ENCODE measurements at regions not wholly inside any gene's neighbourhood (a gene's known extent, or its start where the extent isn't known, plus 50 kb on each side); places are given as distances from the start of the nearest gene placed in this dataset.

- no peak for DNase-seq
Measured at GRCh38 chr2:225136552-225136951, 94.3 kb upstream of the DOCK10 start.

- no peak for DNase-seq
Measured at GRCh38 chr2:225131898-225132297, 89.6 kb upstream of the DOCK10 start.

GRCh38 chr2:225130093-225130492 is 87.8 kb upstream of the DOCK10 start:
- no peak for DNase-seq

DNA sequence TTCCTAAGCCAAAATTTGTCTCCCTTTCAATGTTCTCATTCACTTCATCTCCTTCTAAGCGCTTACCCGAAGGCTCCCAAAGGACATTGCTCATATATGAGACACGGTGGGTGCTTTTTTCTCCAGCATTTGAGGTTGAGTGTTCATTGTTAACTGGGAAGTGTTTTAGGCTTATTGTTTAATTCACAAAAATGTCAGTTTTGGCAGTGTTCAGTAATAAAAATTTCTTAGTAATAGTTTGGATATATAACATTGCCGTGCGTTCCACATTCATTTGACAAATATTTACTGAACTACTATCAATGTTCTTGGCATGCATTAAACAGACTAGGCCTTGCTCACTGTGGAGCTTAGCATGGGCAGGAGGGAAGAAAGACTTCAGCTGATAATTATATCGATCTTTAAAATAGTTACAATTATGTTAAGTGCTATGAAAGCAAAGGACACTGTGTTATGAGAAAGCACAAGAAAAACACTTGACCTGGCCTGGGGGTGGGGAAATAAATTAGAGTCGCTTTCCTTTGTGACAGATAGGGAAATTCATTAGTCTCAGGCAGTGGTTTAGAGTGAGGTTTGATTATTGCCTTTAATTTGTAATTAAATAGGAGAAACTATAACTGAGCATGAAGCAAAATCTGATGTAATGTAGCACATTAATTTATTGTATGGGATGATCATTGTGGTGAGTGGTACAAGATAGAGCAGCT is 82.2 kb upstream of the DOCK10 start:
- DNase-seq, result peak in 1 of 2 experiments; percentile 33

DNA sequence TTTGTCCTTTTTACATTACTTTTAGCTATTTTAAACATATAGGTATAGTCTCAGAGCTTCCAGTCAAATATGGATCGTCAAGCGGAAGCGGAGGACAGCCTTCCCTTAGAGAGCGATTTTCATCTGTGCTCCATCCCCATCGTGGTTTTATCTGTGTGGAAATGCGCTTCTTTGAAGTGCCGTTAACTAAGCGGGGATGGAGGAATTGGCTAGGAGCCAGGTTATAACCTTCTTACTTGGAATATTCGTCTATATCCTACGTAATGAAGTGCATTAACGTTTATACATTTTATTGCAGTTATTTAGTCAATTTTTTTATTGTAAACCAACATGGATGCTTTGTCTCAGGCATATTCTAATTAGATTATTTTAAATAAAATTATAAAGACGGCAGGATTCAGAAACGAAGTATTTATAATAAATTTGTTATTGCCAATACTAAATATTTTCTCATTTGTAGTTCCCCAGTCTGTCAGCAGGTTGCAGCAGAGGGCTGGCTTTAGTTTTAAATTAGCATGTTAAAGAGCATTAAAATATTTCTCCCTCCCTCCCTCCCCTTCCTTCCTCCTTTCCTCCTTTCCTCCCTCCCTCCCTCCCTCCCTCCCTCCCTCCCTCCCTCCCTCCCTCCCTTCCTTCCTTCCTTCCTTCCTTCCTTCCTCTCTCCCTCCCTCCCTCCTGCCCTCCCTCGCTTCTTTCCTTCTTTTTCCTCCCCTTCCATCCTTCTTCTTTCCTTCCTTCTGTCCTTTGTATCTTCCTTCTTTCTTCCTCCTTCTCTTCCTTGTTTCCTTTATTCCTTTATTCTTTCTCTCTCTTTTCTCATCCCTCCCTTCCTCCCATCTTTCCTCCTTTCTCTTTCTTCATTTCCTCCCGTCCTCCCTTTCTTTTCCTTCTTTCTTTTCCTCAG is 80.6 kb upstream of the DOCK10 start:
- DNase-seq, result peak; percentile 29 to 48

DNA sequence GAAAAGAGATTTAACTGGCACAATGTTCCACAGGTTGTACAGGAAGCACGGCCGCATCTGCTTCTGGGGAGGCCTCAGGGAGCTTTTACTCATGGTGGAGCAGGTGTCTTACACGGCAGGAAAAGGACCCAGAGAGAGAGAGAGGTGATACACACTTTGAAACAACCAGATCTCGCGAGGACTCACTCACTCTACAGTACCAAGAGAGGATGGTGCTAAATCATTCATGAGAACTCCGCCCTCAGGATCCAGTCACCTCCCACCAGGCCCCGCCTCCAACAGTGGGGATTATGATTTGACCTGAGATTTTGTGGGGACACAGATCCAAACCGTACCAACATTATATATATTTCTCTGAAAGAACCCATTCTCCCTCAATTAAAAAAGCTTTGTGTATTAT is 79.7 kb upstream of the DOCK10 start:
- DNase-seq, result peak in 1 of 2 experiments; percentile 10

GRCh38 chr2:225120186-225120585 is 77.9 kb upstream of the DOCK10 start:
- DNase-seq, result peak; percentile 72 to 87

DNA sequence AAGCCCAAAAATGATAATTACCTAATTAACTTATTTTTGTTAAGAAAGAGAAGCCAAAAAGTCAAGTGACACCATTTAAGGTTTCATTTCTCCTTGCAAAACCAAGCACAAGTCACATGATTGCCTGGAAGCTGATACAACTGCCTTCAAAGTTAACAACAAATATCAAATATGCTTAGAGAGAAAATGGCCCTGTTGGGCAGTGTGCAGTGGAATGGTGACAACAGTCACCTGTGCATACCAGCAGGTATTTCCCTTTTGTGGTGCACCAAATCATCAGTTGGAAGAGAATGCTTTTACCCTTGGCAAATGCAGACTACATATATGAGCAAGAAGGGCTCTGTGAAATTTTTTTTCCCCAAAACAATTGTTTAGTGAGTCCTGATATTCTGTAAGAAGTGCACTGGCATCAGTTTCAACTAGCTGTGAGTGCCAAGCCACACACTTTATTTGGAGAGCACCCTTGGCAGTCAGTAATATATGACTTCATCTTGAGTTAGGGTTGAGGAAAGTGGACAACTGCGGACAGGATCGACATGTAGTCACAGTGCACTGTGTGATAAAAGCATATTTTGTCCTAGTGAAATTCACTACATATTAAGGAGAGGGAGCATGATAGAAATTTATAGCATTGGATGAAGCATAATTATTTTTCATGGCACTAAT is 74.9 kb upstream of the DOCK10 start:
- no peak for DNase-seq

GRCh38 chr2:225114786-225115323 is 72.6 kb upstream of the DOCK10 start:
- no peak for DNase-seq

DNA sequence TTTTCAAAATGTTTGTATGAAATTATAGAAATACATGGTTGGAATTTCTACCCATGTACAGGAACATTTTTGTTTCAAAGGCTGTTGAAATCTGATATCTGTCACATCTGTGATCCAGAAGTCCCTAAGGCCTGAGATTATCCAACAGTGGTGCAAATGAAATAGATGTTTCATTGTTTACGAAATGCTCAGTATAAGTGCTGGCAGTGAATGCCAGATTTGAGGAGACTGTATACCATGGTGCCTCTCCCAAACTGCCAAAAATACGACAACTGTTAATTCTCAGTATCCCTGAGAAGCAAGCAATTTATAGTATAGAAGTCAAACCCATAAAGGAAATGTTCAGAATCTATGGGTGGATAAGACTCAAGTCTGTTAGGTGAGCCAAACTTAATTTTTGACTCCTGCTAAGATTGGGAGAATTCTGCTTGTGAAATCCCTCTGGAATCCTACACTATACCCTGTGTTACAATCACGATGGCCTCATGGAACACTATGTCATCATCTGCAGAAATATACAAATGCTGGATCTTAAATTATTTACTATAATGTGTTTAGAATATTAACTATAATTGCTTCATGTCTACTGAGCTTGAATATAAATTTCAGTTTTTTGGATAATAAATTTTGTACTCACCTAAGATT is 71.2 kb upstream of the DOCK10 start:
- DNase-seq, result no peak

DNA sequence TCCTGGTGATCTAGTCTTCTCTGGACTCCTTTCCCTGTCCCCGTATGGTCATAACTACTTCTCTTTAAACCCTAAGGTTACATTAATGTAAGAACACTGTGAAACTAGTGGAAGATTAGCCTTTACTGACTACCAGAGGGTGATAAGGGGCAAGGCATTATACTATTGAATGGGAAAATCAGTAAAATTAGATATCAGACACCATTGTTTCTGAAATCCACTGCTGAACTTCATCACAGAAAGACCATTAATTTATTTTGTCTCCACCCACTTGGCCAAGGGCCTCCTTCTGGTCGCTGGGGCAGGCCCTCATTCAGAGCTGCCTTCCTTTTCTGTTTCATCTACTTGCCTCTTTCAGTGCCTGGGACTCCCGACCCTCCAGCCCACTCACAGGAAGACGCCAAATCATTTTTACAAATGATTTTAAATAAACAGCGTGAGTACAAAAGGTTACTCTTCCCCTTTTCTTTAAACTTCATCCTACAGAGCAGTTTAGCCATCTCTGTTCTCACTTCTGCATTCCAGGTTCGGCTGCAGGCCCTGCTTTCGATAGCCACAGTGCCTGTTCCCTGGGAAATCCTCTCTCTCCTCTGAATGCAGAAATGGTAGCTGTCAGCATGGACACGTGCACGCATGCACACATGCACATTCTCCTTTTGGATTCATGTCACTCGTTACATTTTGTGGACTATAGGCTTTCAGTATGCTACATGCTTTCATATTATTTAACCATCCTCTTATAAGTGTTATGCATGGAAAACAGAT is 70.3 kb upstream of the DOCK10 start:
- DNase-seq, result no peak

- DNase-seq, result no peak
Measured at GRCh38 chr2:225108805-225109204, 66.5 kb upstream of the DOCK10 start.

DNA sequence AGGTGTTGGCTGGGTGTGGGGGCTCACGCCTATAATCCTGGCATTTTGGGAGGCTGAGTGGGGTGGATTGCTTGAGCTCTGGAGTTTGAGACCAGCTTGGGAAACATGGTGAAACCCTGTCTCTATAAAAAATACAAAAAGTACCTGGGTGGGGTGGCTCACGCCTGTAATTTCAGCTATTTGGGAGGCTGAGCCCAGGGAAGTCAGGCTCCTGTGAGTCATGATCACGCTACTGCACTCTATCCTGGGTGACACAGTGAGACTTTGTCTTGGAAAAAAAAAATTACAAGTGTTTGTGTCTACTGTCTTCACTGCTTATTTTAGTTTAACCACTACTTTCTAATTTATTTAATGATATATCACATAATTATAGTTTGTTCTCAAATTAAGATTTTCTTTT is 62.7 kb upstream of the DOCK10 start:
- DNase-seq, result no peak

- no peak for DNase-seq
Measured at GRCh38 chr2:225104321-225104720, 62.1 kb upstream of the DOCK10 start.

- DNase-seq, result no peak
Measured at GRCh38 chr2:225103737-225104141, 61.5 kb upstream of the DOCK10 start.

- DNase-seq, result no peak
Measured at GRCh38 chr2:225100856-225101294, 58.6 kb upstream of the DOCK10 start.

DNA sequence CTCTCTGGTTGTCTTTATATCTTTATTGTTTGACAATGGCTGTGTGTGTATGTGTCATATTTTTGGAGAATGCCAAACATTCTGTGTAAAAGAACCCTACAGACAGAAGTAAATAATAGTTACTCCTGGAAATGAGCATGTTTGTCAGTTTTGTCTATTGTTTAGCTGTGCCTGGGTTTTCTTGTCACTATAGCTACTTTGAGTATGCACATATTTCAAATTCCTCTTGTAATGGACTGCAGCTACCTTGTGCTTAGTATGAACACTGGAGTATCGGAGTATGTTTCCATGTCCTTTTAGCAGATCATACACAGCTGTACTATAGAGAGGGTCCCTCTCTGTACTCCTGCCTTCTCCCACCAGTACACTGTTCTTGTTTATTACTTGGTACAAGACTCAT is 58.0 kb upstream of the DOCK10 start:
- no peak for DNase-seq

DNA sequence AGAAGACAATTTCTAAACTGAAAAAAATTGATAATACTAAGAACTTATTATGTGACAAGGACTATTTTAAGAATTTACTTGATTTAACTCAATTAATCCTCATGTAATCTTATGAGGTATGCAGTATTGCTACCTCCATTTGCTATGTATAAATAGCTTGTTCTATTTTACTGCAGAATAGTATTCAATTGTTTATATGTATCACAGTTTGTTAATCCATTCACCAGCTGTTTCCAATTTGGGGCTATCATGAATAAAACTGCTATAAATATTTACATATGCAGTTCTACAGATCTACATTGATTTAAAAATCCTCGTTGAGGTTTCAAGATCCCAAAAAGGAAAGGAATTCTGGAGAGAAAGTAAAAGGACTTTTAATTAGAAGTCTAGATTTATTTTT is 54.8 kb upstream of the DOCK10 start:
- no peak for DNase-seq

Measured in NCI-H2081 (cell line).